Bronchial epithelial cell (primary cell): ENCODE measurements at regions not wholly inside any gene's neighbourhood (a gene's known extent, or its start where the extent isn't known, plus 50 kb on each side); places are given as distances from the start of the nearest gene placed in this dataset.
"Not testable (repeated sequence)": the region's sequence is repeated elsewhere in the genome, so short reads cannot be mapped to it uniquely, and the experiment has no call there.

Experiments
- DNase-seq: peaks from one replicate; pipeline ENCODE4 v3.0.0-alpha.2; 2010; ENCODE audit warnings: low read depth
- FAIRE-seq: peaks from 2 replicates; lab custom pipeline; 2011; peaks lifted over from hg19 to GRCh38; lab: Jason Lieb, UNC
- H3K27me3 ChIP-seq: 2 replicates; pipeline ENCODE4 v1.5.1; 2011; ENCODE audit warnings: low read length; ENCODE audit not compliant: control insufficient read depth, insufficient read depth
- H3K36me3 ChIP-seq: 2 replicates; pipeline ENCODE4 v1.5.1; 2011; ENCODE audit warnings: low read length; ENCODE audit not compliant: control insufficient read depth, insufficient read depth
- H3K4me3 ChIP-seq: 2 replicates; pipeline ENCODE4 v1.5.1; 2011; ENCODE audit warnings: mild to moderate bottlenecking, low read depth, low read length, control low read depth
- CTCF ChIP-seq: IDR thresholded peaks from 2 replicates; pipeline ENCODE4 v1.5.1; 2011; ENCODE audit warnings: mild to moderate bottlenecking, moderate library complexity, low read length, control low read depth, inconsistent platforms; ENCODE audit not compliant: insufficient read depth, severe bottlenecking

GRCh38 chr7:81231301-81231838 is 312.5 kb upstream of the SEMA3C start:
- no peaks in the 10 kb centered on the region for H3K27me3 ChIP-seq
- no peaks in the 10 kb centered on the region for H3K36me3 ChIP-seq
- DNase-seq: no peak
- TF ChIP-seq CTCF: no peak
- H3K4me3 ChIP-seq: no peak overlapping the region
- FAIRE-seq: no peak

GRCh38 chr7:81226234-81226633 is 307.4 kb upstream of the SEMA3C start:
- FAIRE-seq: no peak
- H3K4me3 ChIP-seq: no peak overlapping the region
- DNase-seq: no peak

GRCh38 chr7:81222692-81223091 is 303.8 kb upstream of the SEMA3C start:
- DNase-seq, H3K4me3 ChIP-seq, H3K27me3 ChIP-seq, FAIRE-seq, H3K36me3 ChIP-seq: not testable (repeated sequence)

More at GRCh38 chr7:81226234-81226633, 307.4 kb upstream of the SEMA3C start:
- H3K36me3 ChIP-seq: no peaks in the 10 kb centered on the region
- TF ChIP-seq CTCF: no peak
- H3K27me3 ChIP-seq: no peaks in the 10 kb centered on the region

- no peak for TF ChIP-seq CTCF
- no peaks in the 10 kb centered on the region for H3K36me3 ChIP-seq
- no peaks in the 10 kb centered on the region for H3K27me3 ChIP-seq
- H3K4me3 ChIP-seq: no peak overlapping the region
- FAIRE-seq (no peak), DNase-seq (no peak)
These were observed 302.8 kb upstream of the SEMA3C start for GRCh38 chr7:81221527-81222217.

GRCh38 chr7:81218480-81219106 is 299.7 kb upstream of the SEMA3C start:
- FAIRE-seq: no peak

More at GRCh38 chr7:81218480-81219106, 299.7 kb upstream of the SEMA3C start:
- Histone ChIP-seq H3K27me3 (no peaks in the 10 kb centered on the region), H3K4me3 (no peak overlapping the region), H3K36me3 (no peaks in the 10 kb centered on the region)
- TF ChIP-seq CTCF: no peak
- no peak for DNase-seq
